GM23248 (cell line): ENCODE measurements at regions not wholly inside any gene's neighbourhood (a gene's known extent, or its start where the extent isn't known, plus 50 kb on each side); places are given as distances from the start of the nearest gene placed in this dataset.
A peak's percentile ranks its signal among the peaks of the same experiment; 100 is the strongest.

Experiments
- DNase-seq: peaks from one replicate; pipeline ENCODE4 v3.0.0-alpha.2; 2015
- H2AFZ ChIP-seq: fragments of 200-600 bp; sonication (generic); 2 replicates; pipeline ENCODE4 v1.6.1; 2016; ENCODE audit warnings: antibody characterized with exemption
- H3F3A ChIP-seq: fragments of 200-600 bp; sonication (generic); 2 replicates; pipeline ENCODE4 v1.6.1; 2016; ENCODE audit warnings: mild to moderate bottlenecking, antibody characterized with exemption, mixed run types; ENCODE audit not compliant: insufficient read depth
- H3K27ac ChIP-seq: fragments of 200-600 bp; sonication (generic); 2 replicates; pipeline ENCODE4 v1.5.1; 2016; ENCODE audit warnings: mild to moderate bottlenecking
- H3K27me3 ChIP-seq: fragments of 200-600 bp; sonication (generic); replicated peaks from 2 replicates; pipeline ENCODE4 v1.6.1; 2016; ENCODE audit warnings: mild to moderate bottlenecking; ENCODE audit not compliant: insufficient read depth
- H3K36me3 ChIP-seq: fragments of 200-600 bp; sonication (generic); 2 replicates; pipeline ENCODE4 v1.6.1; 2016; ENCODE audit warnings: low read depth, mild to moderate bottlenecking
- H3K4me1 ChIP-seq: fragments of 200-600 bp; sonication (generic); 2 replicates; pipeline ENCODE4 v1.6.1; 2016; ENCODE audit warnings: mild to moderate bottlenecking; ENCODE audit not compliant: insufficient read depth
- H3K4me2 ChIP-seq: fragments of 200-600 bp; sonication (generic); one replicate; pipeline ENCODE4 v1.6.1; 2016; ENCODE audit warnings: mild to moderate bottlenecking; ENCODE audit not compliant: unreplicated experiment
- H3K4me3 ChIP-seq: fragments of 200-600 bp; sonication (generic); 2 replicates; pipeline ENCODE4 v1.5.1; 2016; ENCODE audit warnings: mild to moderate bottlenecking
- H3K79me2 ChIP-seq: fragments of 200-600 bp; sonication (generic); 2 replicates; pipeline ENCODE4 v1.6.1; 2016; ENCODE audit warnings: mild to moderate bottlenecking; ENCODE audit not compliant: insufficient read depth
- H3K9ac ChIP-seq: fragments of 200-600 bp; sonication (generic); 2 replicates; pipeline ENCODE4 v1.6.1; 2016; ENCODE audit warnings: mild to moderate bottlenecking
- H3K9me2 ChIP-seq: fragments of 200-600 bp; sonication (generic); 2 replicates; pipeline ENCODE4 v1.6.1; 2016; ENCODE audit warnings: mixed run types, mild to moderate bottlenecking, moderate library complexity; ENCODE audit not compliant: insufficient read depth
- H3K9me3 ChIP-seq: fragments of 200-600 bp; sonication (generic); one replicate; pipeline ENCODE4 v1.6.1; 2017; ENCODE audit warnings: low read depth
- H4K20me1 ChIP-seq: fragments of 200-600 bp; sonication (generic); 2 replicates; pipeline ENCODE4 v1.6.0; 2016; ENCODE audit not compliant: insufficient read depth
- EZH2 ChIP-seq: fragments of 200-600 bp; sonication (generic); IDR thresholded peaks from 2 replicates; pipeline ENCODE4 v1.6.1; 2018; ENCODE audit warnings: antibody characterized with exemption, mild to moderate bottlenecking; ENCODE audit not compliant: insufficient read depth, poor library complexity, severe bottlenecking
- EZH2phosphoT487 ChIP-seq: fragments of 200-600 bp; sonication (generic); IDR thresholded peaks from 2 replicates; pipeline ENCODE4 v1.6.1; 2018; ENCODE audit warnings: antibody characterized with exemption, moderate library complexity, mild to moderate bottlenecking, low read depth; ENCODE audit not compliant: insufficient read depth
- WGBS, 2 experiments: methylation state at CpG; one replicate each; pipeline ENCODE4 v1.1.6; 2015 to 2017; ENCODE audit warnings: low lambda C conversion rate in 2 of 2, low coverage in 1 of 2; ENCODE audit errors: missing lambda C conversion rate in 2 of 2; 5-methylcytosine and 5-hydroxymethylcytosine counted together
- in situ Hi-C: fragments of 300-500 bp; cut with MboI; formaldehyde crosslinking; loops from 2 replicates; pipeline ENCODE4 v1.15.0; 2020

DNA sequence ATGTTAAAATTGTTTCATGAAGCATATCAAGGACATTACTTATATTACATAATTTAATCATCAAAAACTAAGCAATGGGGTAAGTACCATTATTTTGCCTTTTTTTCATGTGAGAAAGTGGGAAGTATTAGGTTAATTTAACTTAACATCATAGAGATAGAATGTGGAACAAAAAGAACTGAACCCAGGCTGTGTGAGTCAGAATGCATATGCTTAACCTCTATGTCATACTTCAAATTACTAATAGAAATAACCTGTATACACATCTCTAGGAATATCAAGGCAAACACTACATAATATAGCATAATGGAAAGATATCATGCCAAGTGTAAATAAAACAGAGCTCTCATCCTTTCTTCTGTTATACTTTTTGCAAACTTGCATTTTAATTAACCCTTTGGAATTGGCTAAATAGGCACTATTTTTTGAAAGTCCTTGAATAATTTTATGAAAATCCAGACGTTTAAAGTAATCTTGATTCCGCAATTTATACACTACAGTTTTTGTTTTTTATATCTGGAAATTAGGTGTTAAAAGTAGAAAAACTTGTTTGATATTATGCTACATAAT is 777.7 kb downstream of the SLC6A15 start:
- Histone ChIP-seq H3F3A (peaks cover 11% of the 10 kb centered on the region; the same call in 1 of the 2 replicates), H3K36me3 (no peaks in the 10 kb centered on the region), H3K9me3 (no peaks in the 10 kb centered on the region), H3K27me3 (no peaks in the 10 kb centered on the region), H3K9me2 (no peaks in the 10 kb centered on the region), H3K4me3 (no peak overlapping the region), H2AFZ (no peak overlapping the region), H3K4me1 (peaks cover 28% of the 10 kb centered on the region), H3K4me2 (peak overlapping the region; percentile 3), H3K79me2 (no peaks in the 10 kb centered on the region), H3K9ac (no peak overlapping the region), H3K27ac (no peak overlapping the region), H4K20me1 (no peaks in the 10 kb centered on the region)
- 80 to 83% methylated on average over 2 of the region's 2 CpGs for WGBS, 2 experiments
- in situ Hi-C loops, result no loop called here
- TF ChIP-seq EZH2, result no peak
- TF ChIP-seq EZH2phosphoT487, result no peak
- DNase-seq, result peak; percentile 17

DNA sequence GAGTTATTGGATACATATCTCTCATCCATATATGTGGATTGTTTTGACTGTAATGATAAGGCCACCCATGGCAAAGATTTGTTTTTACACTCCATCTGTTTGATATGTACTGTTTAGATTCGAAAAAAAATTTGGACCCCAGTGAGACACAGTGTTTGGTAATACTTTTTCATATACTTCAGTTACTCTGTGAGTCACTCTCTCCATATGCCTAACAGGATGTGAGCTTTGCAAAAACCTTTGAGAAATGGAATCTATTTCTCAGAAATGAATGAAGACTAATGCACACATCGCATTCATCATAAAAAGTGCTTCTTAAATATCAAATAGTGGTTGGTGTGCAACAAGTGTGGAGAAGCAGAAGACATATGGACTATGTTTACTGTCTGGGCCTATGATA is 781.5 kb downstream of the SLC6A15 start:
- no peaks in the 10 kb centered on the region for H3K9me2 ChIP-seq
- H3K36me3 ChIP-seq, result no peaks in the 10 kb centered on the region
- no peaks in the 10 kb centered on the region for H4K20me1 ChIP-seq
- H3K4me3 ChIP-seq, result no peak overlapping the region
- in situ Hi-C loops, result no loop called here
- H3K79me2 ChIP-seq, result no peaks in the 10 kb centered on the region
- H3F3A ChIP-seq, result peaks cover 11% of the 10 kb centered on the region; the same call in 1 of the 2 replicates
- no peak for TF ChIP-seq EZH2
- no peak for TF ChIP-seq EZH2phosphoT487
- H3K9ac ChIP-seq, result no peak overlapping the region
- peaks cover 28% of the 10 kb centered on the region for H3K4me1 ChIP-seq
- H2AFZ ChIP-seq, result 0 out of 2 replicates have a peak overlapping the region, but pooled peaks have one; percentile 9
- peak overlapping the region; percentile 28; the same call in 1 of the 2 replicates for H3K27ac ChIP-seq
- WGBS, 2 experiments, result 24 to 30% methylated on average over 2 of the region's 2 CpGs
- peak; percentile 86 for DNase-seq
- peak overlapping the region; percentile 50 for H3K4me2 ChIP-seq
- H3K9me3 ChIP-seq, result no peaks in the 10 kb centered on the region
- no peaks in the 10 kb centered on the region for H3K27me3 ChIP-seq

DNA sequence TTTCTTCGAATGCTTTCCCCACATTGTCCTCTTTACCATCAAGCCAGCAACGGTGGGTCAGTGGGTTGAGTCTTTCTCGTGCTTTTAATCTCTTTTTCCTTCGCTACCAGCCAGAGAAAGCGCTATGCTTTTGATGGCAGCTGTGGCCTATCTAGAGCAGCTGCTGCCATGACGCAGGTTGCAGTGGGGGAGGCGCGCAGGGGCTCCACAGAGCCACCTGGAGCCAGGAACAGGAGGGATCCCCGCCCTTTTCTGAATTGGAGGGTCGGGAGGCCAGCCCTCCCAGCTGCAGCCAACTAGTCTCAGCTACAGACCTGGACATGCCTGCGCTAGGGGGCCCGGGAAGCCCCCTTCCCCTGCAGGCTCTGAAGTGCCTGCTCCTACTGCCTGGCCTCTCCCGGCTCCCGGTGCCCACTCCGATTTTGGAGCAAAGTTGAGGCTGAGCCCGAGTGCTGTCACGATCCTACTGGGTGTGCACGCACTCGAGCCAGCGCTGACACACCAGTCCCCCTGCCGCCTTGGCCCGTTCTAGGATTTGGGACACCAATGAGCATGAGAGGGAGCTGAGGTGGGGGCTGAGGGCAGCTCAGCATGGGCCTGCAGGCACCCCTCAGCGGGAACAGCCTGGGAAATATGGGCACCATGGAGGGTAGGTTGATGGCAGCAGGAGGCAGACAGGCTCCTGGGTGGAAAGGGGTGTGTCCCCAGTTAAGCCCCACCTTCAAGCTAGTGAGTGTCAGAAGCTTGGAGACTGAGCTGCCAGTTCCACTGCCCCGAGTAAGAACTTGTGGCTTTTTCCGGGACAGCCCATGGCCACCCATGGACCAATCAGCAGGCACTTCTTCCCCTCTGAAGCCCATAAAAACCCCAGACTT is 784.2 kb downstream of the SLC6A15 start:
- Histone ChIP-seq H3K9me2 (no peaks in the 10 kb centered on the region), H3F3A (peaks cover 11% of the 10 kb centered on the region; the same call in 1 of the 2 replicates), H4K20me1 (no peaks in the 10 kb centered on the region), H3K4me1 (peaks cover 15% of the 10 kb centered on the region), H3K36me3 (no peaks in the 10 kb centered on the region), H3K9me3 (no peaks in the 10 kb centered on the region), H3K27ac (no peak overlapping the region), H3K79me2 (no peaks in the 10 kb centered on the region), H3K9ac (no peak overlapping the region), H3K4me3 (no peak overlapping the region), H3K27me3 (no peaks in the 10 kb centered on the region), H3K4me2 (no peak overlapping the region), H2AFZ (no peak overlapping the region)
- WGBS, 2 experiments, result 91 to 94% methylated on average over 15 to 25 of the region's 25 CpGs
- in situ Hi-C loops, result no loop called here
- DNase-seq, result no peak
- TF ChIP-seq EZH2 (no peak), EZH2phosphoT487 (no peak)

DNA sequence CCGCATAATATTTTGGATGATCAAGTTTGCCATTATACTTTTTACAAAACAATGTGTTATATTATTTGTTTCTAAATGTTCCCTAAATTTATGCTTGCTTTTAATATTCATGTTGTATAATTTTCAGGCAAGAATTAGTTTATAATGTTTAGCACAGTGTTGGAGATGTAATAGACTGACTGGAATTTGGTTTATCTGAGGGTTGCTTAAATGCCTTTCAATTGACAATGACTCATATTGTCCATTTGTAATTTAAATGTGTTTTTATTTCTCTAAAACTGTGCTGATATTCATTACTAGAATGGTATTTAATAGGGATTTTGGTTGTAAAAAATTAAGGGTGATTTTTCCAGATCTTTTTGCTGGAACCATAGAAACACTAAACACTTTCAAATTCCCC is 788.4 kb downstream of the SLC6A15 start:
- Histone ChIP-seq H3K4me2 (no peak overlapping the region), H2AFZ (no peak overlapping the region), H4K20me1 (no peaks in the 10 kb centered on the region), H3K4me1 (no peaks in the 10 kb centered on the region), H3K36me3 (no peaks in the 10 kb centered on the region), H3K4me3 (no peak overlapping the region), H3F3A (no peaks in the 10 kb centered on the region), H3K9ac (no peak overlapping the region), H3K27ac (no peak overlapping the region), H3K79me2 (no peaks in the 10 kb centered on the region), H3K9me2 (no peaks in the 10 kb centered on the region), H3K9me3 (no peaks in the 10 kb centered on the region), H3K27me3 (no peaks in the 10 kb centered on the region)
- 98 to 100% methylated on average over 1 of the region's 1 CpG for WGBS, 2 experiments
- peak; percentile 26 for DNase-seq
- no peak for TF ChIP-seq EZH2
- TF ChIP-seq EZH2phosphoT487, result no peak
- in situ Hi-C loops, result no loop called here
